Activated effector memory CD4-positive, alpha-beta T cell treated with Interleukin-2 at 50 U/mL for 16 hours (primary cell): ENCODE measurements at regions not wholly inside any gene's neighbourhood (a gene's known extent, or its start where the extent isn't known, plus 50 kb on each side); places are given as distances from the start of the nearest gene placed in this dataset.
"Not testable (repeated sequence)": the region's sequence is repeated elsewhere in the genome, so short reads cannot be mapped to it uniquely, and the experiment has no call there.

ENCODE experiments used
- DNase-seq: peaks from one replicate; pipeline ENCODE4 v3.0.0-alpha.2; 2020

DNA sequence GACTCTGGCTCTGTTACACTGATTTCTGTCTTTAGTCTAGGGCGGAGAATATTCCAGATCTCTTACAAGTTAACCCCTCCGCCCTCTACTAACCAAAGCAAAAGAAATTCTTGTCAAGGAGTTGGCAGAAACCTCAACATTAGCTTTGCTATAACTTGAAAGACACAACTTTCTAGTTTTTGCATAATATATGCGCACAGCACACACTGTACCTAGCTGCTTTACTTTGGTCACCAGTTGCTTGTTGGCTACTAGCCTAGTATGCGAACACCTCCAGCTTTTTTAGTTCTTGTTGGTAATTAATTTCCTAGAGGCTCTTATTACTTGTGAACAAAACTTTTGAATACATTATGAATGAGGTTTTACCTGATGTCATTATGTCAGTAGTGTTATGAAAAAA, 348.8 kb upstream of the C2CD4B start:
- DNase-seq = no peak

DNA sequence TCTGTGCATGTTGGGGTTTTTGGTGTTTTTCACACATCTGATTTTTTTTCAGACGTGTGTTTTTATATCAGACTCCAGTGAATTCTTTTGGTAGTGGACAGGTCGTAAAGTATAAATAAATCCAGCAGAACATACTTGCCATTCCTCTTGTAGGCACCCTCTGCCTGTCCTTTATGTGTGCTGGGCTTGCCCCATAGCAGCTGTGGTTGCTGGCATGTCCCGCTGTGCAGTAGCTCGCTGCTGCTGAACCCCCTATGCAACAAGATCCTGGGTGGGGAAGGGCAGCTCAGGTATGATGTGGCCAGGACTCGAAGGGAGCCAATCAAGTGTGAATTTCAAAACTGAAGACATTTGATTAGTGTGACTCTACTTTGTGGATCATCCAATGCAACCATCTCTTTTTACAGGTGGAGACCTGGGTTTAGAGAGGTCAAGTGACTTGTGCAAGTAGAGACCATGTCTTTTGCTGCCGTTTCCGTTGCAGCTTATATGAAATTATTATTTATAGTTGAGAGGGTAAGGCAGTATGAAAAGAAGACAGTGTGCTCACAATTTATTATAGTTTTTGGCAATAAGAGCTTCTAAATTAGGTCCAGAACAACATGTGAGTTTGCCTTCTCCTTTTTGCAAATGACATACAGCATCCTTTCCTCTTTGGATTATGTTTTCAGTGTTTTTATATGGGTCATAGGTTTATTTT, 350.8 kb upstream of the C2CD4B start:
- no peak for DNase-seq

GRCh38 chr15:62517541-62517940, 352.5 kb upstream of the C2CD4B start:
- DNase-seq = no peak

- DNase-seq = not testable (repeated sequence)
Measured at GRCh38 chr15:62518666-62519065, 353.6 kb upstream of the C2CD4B start.

DNA sequence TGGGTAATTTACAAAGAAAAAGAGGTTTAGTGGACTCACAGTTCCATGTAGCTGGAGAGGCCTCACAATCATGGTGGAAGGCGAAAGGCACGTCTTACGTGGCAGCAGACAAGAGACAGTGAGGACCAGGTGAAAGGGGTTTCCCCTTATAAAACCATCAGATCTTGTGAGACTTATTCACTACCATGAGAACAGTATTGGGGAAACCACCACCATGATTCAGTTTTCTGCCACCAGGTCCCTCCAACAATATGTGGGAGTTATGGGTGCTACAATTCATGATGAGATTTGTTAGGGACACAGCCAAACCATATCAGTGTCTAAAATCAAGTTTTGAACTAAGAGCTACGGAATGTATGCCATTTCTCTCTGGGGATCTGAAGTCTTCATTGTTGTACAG, 354.8 kb upstream of the C2CD4B start:
- DNase-seq = no peak

- no peak for DNase-seq
Measured at GRCh38 chr15:62520887-62521286, 355.8 kb upstream of the C2CD4B start.

DNA sequence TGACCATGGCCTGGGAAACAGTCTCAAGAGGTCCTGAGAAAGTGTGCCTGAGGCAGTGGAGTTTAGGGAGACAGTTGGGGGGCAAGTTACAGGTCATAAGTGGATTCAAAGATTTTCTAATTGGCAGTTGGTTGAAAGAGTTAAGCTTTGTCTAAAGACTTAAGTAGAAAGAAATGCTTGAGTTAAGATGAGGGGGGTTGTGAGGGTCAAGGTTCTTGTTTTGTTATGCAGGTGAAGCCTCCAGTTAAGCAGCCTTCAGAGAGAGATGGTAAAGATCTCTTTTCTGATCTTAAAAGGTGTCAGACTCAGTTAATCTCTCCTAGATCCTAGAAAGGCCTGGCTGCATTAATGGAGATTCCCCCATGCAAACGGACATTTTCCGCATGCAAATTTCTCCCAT, 356.3 kb upstream of the C2CD4B start:
- DNase-seq = no peak

GRCh38 chr15:62524848-62525247, 359.8 kb upstream of the C2CD4B start:
- DNase-seq = no peak

DNA sequence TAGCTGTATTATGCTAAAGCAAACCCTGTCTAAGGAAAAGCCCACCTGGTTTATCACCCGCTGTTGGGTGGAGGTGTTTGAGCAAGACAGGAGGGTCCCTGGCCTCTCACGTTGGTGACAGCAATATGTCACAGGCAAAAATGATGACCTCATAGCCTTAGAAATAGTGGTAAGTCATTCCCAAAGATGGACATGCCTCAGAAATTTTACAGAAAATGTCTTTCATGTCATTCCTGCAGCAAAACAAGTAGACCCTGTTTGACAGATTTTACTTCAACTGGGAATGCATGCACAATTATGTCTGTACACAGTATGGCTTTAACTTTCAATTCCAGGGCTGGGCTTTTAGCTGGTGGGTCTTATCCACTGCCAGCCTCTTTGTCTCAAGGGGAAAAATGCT, 362.3 kb upstream of the C2CD4B start:
- no peak for DNase-seq

GRCh38 chr15:62528505-62528904, 363.4 kb upstream of the C2CD4B start:
- no peak for DNase-seq

- DNase-seq = no peak
Measured at GRCh38 chr15:62532367-62532766, 367.3 kb upstream of the C2CD4B start.

GRCh38 chr15:62533687-62534086, 368.6 kb upstream of the C2CD4B start:
- DNase-seq = no peak

- no peak for DNase-seq
Measured at GRCh38 chr15:62534996-62535395, 369.9 kb upstream of the C2CD4B start.

- no peak for DNase-seq
Measured at GRCh38 chr15:62539236-62539635, 374.2 kb upstream of the C2CD4B start.

- DNase-seq = no peak
Measured at GRCh38 chr15:62541250-62541649, 376.2 kb upstream of the C2CD4B start.

DNA sequence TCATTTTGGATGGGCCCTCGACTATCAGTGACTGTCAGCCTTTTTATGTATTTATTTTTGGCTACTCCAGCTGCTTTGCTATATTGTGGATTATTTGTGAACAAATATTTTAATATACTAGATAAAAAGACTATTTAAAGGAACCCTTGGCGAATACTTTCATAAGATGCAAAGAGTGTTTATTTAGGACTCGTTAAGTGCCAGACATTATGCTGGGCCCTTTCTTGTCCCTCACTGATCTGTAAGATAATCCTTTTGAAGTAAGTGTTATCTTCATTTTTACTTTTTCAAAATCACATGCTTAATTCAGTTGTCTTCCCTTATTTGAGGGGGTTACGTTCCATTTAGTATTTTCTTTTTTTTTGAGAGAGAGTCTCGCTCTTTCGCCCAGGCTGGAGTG, 376.8 kb upstream of the C2CD4B start:
- no peak for DNase-seq

DNA sequence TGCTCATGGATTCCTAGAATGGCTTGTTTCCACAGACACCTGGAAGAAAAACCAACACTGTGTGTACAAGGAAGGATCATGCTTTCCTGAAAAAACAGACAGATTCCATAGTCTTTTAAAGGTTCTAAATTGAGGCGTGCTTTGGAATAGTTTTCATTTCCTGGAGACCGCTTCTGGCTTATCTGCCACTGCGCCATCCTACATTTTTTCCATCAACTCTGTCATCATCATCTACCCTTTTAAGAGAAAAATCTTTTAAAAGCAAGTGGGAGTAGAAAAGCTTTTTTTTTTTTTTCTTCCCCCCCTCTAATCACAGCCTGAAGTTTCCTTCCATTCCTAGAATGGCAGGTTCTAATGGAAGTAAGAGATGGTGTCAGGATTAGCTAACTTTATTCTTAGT, 379.4 kb upstream of the C2CD4B start:
- no peak for DNase-seq

DNA sequence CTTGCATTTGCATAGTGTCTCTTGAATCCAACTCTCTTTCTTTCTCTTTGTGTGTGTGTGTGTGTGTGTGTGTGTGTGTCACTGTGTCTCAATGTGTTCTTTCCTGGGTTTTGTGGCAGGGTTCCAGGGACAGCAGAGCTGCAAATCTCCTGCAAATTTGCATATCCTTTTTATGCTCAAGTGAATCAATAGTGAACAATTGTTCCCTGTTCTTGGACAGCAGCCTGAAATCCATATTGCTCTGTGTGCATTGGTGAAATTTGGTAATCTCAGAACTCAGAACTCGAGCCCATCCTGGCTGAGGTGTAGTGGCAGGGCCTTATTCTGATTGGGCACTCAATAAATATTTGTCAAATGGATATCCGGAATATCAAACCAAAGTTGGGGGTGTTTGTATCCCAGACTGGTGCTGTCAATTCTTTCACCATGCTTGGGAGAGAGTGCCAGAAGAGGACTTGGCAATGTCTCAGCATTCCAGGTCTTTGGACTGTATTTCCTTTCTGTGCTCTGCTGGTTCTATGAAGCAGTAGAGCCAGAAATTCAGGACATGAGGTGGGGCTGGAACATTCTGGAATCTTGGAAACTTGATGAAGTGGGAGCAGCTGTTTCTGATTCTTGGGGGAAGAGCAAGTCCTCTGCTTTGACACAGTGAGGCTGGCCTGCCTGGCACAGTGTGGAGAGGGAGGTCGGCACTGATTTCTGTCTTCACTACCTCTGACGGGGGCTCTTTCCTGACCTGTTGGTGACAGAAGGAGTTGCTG, 380.6 kb upstream of the C2CD4B start:
- no peak for DNase-seq

GRCh38 chr15:62546628-62547027, 381.5 kb upstream of the C2CD4B start:
- no peak for DNase-seq

GRCh38 chr15:62547584-62547983, 382.5 kb upstream of the C2CD4B start:
- DNase-seq = no peak

DNA sequence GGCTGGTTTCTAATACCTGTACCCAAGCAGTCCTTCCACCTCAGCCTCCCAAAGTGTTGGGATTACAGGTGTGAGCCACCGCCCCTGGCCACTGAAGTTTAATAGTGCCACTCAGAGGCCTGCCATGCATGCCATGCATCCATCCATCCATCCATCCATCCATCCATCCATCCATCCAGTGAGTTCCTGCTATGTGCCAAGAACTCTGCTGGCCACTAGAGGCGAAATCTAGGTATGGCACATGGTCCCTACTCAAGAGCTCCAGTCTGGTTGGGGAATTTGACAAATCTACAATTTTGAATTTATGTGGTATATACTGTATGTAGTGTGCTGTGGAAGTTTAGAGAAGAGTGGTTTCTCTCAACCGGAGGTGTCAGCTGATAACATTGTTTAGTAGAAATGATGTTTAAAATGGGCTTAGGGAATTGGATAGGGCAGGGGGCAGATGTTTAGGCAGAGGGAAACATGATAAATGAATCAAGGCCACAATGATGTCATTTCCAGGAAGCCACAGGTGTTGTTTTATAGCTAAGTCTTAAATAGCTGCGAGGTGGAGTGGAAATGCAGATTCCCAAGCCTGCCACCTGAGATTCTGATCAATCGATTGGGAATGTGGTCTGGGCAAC, 384.4 kb upstream of the C2CD4B start:
- DNase-seq = no peak

- no peak for DNase-seq
Measured at GRCh38 chr15:62550106-62550505, 385.0 kb upstream of the C2CD4B start.

- no peak for DNase-seq
Measured at GRCh38 chr15:62552444-62552843, 387.4 kb upstream of the C2CD4B start.

DNA sequence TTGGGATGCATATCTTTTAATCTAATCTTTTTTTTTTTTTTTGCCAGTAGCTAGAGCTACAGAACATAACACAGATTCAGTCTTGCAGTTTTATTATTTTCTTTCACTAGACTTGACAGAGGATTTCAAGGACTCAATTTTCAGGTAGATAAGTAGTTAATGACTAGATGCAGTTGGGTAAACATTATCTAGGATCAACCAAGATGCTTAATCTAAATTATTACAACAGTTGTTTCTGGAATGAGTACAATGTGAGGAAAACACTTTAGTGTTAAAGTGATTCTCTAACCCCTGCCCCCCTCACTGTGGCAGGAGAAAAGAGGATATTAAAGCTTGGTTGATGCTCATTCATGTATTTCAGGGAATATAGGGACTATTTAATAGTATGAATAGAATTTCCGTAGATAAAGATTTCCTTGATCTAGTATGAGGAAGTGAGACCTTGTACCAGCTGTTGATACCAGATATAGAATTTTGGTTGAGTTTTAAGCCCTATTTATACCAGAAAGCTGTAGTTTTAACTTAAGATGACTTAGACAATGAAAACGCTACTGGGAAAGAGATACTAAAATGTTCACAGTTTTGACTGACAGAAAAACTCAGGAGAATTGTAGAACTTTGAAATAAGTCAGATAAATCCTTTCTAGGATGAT, 389.0 kb upstream of the C2CD4B start:
- DNase-seq = no peak
